KMS-11 (cell line): ENCODE measurements at regions not wholly inside any gene's neighbourhood (a gene's known extent, or its start where the extent isn't known, plus 50 kb on each side); places are given as distances from the start of the nearest gene placed in this dataset.

Experiments used
- H2AFZ ChIP-seq: fragments of 200-600 bp; sonication (generic); 2 replicates; pipeline ENCODE4 v1.6.1; 2016; ENCODE audit warnings: antibody characterized with exemption, mixed run types, low read depth
- H3K27ac ChIP-seq: fragments of 200-600 bp; sonication (generic); 2 replicates; pipeline ENCODE4 v1.6.1; 2016; ENCODE audit warnings: mild to moderate bottlenecking, mixed run types
- H3K27me3 ChIP-seq: fragments of 200-600 bp; sonication (generic); 2 replicates; pipeline ENCODE4 v1.6.1; 2017; ENCODE audit warnings: mild to moderate bottlenecking, low read depth, mixed run types, moderate library complexity; ENCODE audit not compliant: insufficient read depth
- H3K36me3 ChIP-seq: fragments of 200-600 bp; sonication (generic); 2 replicates; pipeline ENCODE4 v1.6.1; 2017; ENCODE audit warnings: mild to moderate bottlenecking, mixed run types; ENCODE audit not compliant: insufficient read depth
- H3K4me1 ChIP-seq: fragments of 200-600 bp; sonication (generic); 2 replicates; pipeline ENCODE4 v1.6.1; 2016; ENCODE audit warnings: mild to moderate bottlenecking, low read depth, mixed run types; ENCODE audit not compliant: poor library complexity, severe bottlenecking
- H3K4me2 ChIP-seq: fragments of 200-600 bp; sonication (generic); 2 replicates; pipeline ENCODE4 v1.7.0; 2016; ENCODE audit warnings: mild to moderate bottlenecking, mixed run types
- H3K4me3 ChIP-seq: fragments of 200-600 bp; sonication (generic); IDR thresholded peaks from 2 replicates; pipeline ENCODE4 v1.6.1; 2017; ENCODE audit warnings: low read depth, low read length, mixed read lengths; ENCODE audit not compliant: insufficient read depth
- H3K79me2 ChIP-seq: fragments of 200-600 bp; sonication (generic); 2 replicates; pipeline ENCODE4 v1.6.1; 2016; ENCODE audit warnings: low read depth, mixed run types; ENCODE audit not compliant: insufficient read depth
- H3K9ac ChIP-seq: fragments of 200-600 bp; sonication (generic); 2 replicates; pipeline ENCODE4 v1.6.1; 2016; ENCODE audit warnings: mild to moderate bottlenecking, mixed run types
- H4K20me1 ChIP-seq: fragments of 200-600 bp; sonication (generic); 2 replicates; pipeline ENCODE4 v1.6.1; 2016; ENCODE audit warnings: mild to moderate bottlenecking, mixed run types; ENCODE audit not compliant: insufficient read depth
- TF ChIP-seq, protein P1 (sequence below): fragments of 200-600 bp; sonication (generic); conservative IDR thresholded peaks from 2 replicates; pipeline ENCODE4 v1.6.1; 2017; ENCODE audit warnings: low read depth, mild to moderate bottlenecking, antibody characterized with exemption, low read length, moderate library complexity, mixed read lengths

DNA sequence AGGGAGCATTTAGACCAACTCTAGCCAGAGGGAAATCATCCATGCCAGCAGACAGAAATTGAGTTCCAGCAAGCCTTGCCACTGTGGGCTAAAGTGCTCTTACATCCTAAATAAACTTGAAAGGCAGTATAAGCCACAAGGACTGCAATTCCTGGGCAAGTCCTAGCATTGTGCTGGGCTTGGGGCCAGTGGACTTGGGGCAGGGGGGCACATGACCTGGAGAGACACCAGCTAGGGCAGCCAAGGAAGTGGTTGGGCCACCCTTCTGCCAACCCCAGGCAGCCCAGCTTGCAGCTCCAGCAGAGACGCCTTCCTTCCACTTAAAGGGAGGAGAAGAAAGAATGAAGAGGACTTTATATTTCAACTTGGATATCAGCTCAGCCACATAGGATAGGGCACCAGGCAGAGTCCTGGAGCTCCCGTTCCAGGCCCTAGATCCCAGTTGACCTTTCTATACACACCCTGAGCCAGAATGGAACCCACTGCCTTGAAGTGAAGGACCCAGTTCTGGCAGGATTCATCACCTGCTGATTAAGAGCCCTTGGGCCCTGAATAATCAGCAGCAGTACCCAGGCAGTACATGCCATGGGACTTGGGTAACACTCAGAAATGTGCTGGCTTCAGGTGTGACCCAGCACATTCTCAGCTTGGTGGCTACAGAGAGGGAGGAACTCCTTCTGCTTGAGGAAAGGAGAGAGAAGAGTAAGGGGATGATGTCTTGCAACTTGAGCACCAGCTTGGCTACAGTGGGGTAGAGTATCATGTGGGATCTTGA, 153.0 kb downstream of the GNAI1 start:
- no peaks in the 10 kb centered on the region for H3K36me3 ChIP-seq
- H4K20me1 ChIP-seq, result no peaks in the 10 kb centered on the region
- H3K27ac ChIP-seq, result no peak overlapping the region
- no peak overlapping the region for H3K4me2 ChIP-seq
- TF ChIP-seq, protein P1, sequence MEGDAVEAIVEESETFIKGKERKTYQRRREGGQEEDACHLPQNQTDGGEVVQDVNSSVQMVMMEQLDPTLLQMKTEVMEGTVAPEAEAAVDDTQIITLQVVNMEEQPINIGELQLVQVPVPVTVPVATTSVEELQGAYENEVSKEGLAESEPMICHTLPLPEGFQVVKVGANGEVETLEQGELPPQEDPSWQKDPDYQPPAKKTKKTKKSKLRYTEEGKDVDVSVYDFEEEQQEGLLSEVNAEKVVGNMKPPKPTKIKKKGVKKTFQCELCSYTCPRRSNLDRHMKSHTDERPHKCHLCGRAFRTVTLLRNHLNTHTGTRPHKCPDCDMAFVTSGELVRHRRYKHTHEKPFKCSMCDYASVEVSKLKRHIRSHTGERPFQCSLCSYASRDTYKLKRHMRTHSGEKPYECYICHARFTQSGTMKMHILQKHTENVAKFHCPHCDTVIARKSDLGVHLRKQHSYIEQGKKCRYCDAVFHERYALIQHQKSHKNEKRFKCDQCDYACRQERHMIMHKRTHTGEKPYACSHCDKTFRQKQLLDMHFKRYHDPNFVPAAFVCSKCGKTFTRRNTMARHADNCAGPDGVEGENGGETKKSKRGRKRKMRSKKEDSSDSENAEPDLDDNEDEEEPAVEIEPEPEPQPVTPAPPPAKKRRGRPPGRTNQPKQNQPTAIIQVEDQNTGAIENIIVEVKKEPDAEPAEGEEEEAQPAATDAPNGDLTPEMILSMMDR, result no peak
- H3K9ac ChIP-seq, result no peak overlapping the region
- no peak overlapping the region for H2AFZ ChIP-seq
- no peaks in the 10 kb centered on the region for H3K4me1 ChIP-seq
- no peak overlapping the region for H3K4me3 ChIP-seq
- no peaks in the 10 kb centered on the region for H3K27me3 ChIP-seq
- no peaks in the 10 kb centered on the region for H3K79me2 ChIP-seq

DNA sequence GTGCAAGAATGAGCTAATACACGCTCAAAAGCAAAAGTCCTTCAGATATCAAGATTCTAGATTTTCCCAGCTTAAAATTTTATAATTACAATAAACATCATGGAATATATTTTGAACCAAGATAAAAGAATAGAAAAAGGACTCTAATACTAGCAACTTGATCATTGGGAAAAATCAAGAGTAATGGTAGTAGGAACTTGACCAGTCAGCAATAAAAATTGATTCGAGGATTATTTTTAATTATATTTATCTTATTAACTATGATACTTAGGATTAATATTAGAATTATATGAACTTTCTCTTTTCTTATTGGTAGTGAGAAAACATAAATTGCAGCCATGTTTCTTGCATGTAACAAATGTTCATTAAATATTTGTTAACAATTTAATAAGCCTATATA, 152.0 kb downstream of the GNAI1 start:
- TF ChIP-seq, protein P1, result no peak
- H4K20me1 ChIP-seq, result no peaks in the 10 kb centered on the region
- H3K4me2 ChIP-seq, result no peak overlapping the region
- no peak overlapping the region for H3K9ac ChIP-seq
- no peaks in the 10 kb centered on the region for H3K36me3 ChIP-seq
- no peak overlapping the region for H3K4me3 ChIP-seq
- no peaks in the 10 kb centered on the region for H3K27me3 ChIP-seq
- H2AFZ ChIP-seq, result no peak overlapping the region
- no peaks in the 10 kb centered on the region for H3K4me1 ChIP-seq
- H3K27ac ChIP-seq, result no peak overlapping the region
- H3K79me2 ChIP-seq, result no peaks in the 10 kb centered on the region

GRCh38 chr7:80284855-80285254, 150.2 kb downstream of the GNAI1 start:
- no peaks in the 10 kb centered on the region for H3K4me1 ChIP-seq
- H3K9ac ChIP-seq, result no peak overlapping the region
- H3K27me3 ChIP-seq, result no peaks in the 10 kb centered on the region
- H3K79me2 ChIP-seq, result no peaks in the 10 kb centered on the region
- no peak overlapping the region for H3K27ac ChIP-seq
- no peaks in the 10 kb centered on the region for H3K36me3 ChIP-seq
- TF ChIP-seq, protein P1, result no peak
- no peak overlapping the region for H3K4me2 ChIP-seq
- no peak overlapping the region for H3K4me3 ChIP-seq
- no peak overlapping the region for H2AFZ ChIP-seq
- H4K20me1 ChIP-seq, result no peaks in the 10 kb centered on the region

DNA sequence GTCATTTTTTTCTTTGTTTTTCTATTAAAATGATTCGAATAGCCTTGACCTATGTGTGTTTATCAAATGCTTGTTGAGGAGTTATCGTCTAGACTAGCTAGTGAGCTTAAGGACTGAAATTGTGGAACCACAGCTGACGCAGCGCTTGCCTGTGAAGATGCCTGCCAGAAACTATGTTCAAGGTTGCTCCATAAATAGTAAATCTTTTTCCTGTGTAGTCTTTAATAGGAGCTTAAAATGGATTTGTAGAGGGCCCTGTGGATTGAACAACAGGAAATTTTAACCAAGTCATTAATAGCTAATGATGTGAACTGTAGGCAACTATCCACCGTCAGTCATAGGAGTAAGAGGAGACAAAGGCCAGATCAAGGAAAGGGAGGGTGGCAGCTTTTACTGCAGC, 145.1 kb downstream of the GNAI1 start:
- Histone ChIP-seq H3K4me3 (no peak overlapping the region), H3K4me2 (no peak overlapping the region), H3K27me3 (no peaks in the 10 kb centered on the region), H3K4me1 (no peaks in the 10 kb centered on the region), H2AFZ (no peak overlapping the region), H4K20me1 (no peaks in the 10 kb centered on the region), H3K79me2 (no peaks in the 10 kb centered on the region), H3K36me3 (no peaks in the 10 kb centered on the region), H3K9ac (no peak overlapping the region), H3K27ac (no peak overlapping the region)
- TF ChIP-seq, protein P1, result no peak
